NOMO-1 treated with DMSO at 0.1 percent for 48 hours (cell line): ENCODE measurements at regions not wholly inside any gene's neighbourhood (a gene's known extent, or its start where the extent isn't known, plus 50 kb on each side); places are given as distances from the start of the nearest gene placed in this dataset.
"Not testable (repeated sequence)": the region's sequence is repeated elsewhere in the genome, so short reads cannot be mapped to it uniquely, and the experiment has no call there.

Source experiments
- DNase-seq: peaks from one replicate; lab custom pipeline; 2025; ENCODE audit not compliant: unreplicated experiment; lab: John Stamatoyannopoulos, UW

DNA sequence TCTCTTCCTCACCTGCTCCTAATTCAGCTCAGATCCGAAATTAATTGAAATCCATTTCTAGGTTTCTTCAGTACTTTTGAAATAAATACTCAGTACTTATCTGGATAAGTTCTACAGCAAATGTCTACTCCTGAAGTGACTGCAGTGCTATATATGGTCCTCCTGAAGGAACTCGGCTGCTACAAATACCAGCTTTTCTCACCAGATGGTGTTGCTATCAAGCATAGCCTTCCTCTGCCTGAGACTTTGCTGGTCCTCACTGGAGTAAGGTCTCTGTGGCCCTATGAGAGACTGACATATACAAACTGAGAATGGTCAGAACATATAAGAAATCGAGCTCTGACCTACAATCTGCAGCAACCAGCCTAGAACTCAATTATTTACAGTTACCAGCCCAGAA is 161.6 kb downstream of the NDFIP2 start:
- no peak for DNase-seq

DNA sequence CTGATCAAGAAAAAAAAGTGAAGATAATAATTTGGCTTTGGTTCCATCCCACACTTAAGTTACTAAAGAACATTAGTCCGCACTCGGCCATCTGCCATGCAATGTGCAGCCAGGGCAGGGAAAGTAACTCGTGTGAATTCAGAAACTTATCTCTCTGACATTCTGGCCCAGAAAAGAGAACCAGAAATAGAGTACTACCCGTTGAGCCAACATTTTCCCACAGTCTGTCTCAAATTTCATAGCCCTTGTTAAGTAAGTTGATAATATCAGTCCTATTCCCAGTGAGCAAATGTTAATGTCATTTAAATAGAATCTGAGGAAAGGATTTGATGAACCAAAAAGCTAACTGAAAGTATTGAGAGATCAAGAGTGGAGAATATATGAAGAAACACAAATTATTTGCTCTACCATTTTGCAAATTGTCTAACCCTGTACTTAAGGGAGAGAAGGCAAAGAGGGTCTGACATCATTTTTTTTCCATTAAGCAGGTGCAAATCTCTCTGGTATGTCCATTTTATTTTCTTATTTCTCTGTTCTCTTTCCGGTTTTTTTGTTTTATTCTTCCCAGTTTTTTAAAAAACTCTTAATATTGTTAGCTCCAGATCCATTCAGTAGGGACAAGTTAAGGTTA is 156.3 kb downstream of the NDFIP2 start:
- no peak for DNase-seq

DNA sequence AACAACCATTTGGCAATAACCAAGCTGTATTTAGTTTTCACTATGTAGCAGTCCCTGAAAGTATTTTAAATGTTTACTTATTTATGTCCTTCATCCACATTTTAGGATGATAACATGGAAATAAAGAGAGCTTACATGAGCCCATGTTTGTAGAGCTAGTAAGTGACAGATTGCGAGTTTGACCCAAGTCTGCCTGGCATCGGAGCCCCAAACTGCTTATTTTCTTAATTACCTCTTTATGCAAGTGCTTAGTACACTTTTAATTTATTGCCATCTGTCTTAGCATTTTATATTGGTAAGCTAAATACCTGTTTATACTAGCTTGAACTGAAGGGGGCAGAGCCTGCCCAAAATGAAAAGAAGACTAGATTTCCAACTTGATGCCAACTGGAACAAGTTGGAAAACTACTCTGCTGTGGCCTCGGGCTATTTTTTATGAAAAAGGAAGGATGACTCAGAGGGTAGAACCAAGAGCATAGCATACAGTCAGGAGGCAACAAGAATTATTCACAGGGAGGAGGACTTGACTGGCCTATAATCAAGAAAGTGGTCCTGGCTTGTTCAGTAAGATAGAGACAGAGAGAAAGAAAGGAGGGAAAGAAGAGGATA is 150.2 kb downstream of the NDFIP2 start:
- no peak for DNase-seq

DNA sequence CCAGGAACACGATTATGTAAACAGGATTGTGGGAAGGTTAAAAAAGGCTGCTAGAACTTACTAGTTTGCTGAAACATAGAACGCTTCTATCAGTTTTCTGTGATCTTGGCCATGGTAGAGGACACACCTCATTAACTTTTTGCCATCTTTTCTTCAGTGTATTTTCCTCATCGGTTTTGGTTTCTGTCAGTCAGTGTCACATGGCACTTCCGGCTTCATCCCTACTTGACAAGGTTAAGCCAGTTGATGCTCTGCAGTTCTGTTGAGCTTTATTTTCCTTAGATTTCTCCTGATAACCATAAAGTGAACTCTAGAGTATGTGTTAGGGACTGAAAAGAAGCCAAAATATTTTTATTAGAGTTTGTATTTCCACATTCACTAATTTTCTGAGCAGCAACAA is 147.5 kb downstream of the NDFIP2 start:
- no peak for DNase-seq

DNA sequence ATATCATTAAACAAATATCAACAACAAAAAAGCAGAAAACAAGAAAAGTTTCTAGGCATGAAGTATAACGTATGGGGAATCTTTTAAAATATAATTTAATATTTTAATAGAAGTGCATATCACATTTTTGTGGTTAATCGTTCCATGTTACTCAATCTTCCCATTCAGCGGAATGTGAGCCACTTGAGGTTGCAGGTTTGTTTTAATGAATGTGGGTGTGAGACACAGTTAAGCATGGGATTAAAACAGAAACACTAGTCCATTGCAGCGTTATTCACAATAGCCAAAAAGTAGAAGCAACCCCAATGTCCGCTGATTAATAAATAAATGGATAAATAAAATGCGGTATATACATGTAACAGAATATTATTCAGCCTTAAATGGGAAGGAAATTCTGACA is 146.0 kb downstream of the NDFIP2 start:
- no peak for DNase-seq

DNA sequence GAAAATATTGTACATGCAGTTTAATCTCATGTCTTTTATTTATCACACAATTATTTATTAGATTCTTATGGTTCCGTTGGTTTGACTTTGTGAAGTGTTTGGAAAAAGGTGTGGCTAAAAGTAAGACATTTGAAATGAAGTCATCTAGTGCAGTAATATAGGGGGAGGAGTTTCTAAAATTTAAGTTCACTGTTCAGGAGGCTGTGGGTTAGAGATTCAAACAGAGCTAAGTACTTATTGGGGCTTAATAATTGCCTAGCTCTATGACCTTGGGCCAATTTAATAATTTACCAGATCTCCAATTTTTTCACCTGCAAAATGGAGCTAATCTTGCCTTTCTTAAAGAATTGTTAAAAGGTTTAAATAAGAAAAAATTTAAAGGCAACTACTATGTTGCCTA is 144.6 kb downstream of the NDFIP2 start:
- no peak for DNase-seq

DNA sequence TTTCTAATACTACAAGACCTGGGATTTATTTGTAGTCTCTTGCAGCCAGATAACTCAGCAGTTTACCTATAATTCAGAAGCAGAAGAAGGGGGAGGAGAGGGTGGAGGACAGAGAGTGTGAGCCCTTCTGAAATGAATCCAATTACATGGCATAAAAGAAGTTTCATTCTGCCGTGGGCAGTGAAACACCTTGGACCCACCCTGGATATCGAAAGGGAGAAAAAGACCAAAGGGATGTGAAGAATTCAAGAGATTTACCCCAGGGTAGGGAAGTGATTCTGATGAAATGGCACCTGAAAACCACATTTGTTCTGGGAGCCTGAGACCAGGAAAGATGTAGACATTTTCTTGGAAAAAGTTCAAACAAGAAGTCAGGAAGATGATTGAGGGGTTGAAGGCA is 140.9 kb downstream of the NDFIP2 start:
- no peak for DNase-seq

DNA sequence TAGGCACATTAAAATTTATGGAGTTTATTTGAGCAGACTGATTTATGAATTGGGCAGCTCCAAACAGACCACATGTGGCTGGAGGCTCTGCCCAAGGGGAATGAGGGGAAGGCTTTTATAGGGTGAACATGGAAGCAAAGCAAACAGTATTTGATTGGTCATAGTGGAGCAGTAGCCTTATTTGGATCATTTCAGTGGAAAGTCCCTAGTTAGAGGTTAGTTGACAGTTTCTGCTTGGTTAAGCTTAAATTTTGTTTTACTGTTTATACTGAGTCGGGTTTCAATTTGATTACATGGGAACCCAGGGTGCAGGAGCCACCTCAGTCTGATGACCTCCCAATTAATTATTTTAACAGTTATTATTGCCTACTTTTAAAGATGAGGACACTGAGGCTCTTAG is 140.5 kb downstream of the NDFIP2 start:
- no peak for DNase-seq

DNA sequence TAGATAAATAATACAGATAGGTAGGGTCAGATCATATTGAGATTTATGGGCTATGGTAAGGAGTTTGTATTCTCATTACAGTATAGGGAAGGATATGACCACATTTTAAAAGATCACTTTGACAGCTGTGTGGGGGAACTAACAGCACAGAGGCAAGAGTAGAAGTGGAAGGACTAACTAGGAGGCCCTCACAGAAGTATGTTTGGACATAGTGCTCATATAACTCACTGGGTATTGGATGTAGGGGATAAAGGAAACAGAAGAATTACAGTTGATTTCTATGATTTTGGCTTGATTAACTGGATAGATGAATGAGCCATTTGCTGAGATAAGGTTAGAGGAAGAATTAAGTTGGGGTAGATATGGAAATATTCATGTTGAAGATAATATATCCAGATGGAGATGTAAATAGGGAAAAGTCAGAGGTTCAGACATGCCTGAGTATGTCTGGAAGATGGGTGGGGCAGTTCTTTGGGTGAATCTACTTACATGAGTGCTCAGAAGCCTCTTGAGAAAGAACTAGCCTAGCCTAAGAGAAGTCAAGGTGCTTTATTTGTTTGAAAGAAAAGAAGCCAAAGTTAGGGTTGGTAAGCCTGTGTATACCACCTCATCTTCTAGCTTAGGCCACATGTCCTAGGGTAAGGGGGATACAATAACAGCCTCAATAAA is 133.4 kb downstream of the NDFIP2 start:
- no peak for DNase-seq

DNA sequence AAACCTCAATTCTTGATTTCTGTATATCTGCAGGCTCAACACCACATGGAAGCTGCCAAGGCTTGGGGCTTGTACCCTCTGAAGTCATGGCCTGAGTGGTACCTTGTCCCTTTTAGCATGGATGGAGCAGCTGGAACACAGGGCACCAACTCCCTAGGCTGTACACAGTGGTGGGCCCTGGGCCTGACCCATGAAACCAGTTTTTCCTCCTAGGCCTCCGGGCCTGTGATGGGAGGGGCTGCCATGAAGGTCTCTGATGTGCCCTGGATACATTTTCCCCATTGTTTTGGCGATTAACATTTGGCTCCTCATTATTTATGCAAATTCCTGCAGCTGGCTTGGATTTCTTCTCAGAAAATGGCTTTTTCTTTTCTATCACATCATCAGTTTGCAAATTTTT is 131.6 kb downstream of the NDFIP2 start:
- DNase-seq, result no peak

DNA sequence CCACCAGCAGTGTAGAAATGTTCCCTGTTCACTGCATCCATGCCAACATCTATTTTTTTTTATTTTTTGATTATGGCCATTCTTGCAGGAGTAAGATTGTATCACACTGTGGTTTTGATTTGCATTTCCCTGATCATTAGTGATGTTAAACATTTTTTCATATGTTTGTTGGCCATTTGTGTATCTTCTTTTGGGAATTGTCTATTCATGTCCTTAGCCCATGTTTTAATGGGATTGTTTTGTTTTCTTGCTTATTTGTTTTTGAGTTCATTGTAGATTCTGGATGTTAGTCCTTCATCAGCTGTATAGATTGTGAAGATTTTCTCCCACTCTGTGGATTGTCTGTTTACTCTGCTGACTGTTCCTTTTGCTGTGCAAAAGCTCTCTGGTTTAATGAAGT is 126.9 kb downstream of the NDFIP2 start:
- DNase-seq, result not testable (repeated sequence)
